Activated CD8-positive, alpha-beta T cell treated with anti-CD3 and anti-CD28 coated beads for 36 hours (primary cell): ENCODE measurements at regions not wholly inside any gene's neighbourhood (a gene's known extent, or its start where the extent isn't known, plus 50 kb on each side); places are given as distances from the start of the nearest gene placed in this dataset.
"Not testable (repeated sequence)": the region's sequence is repeated elsewhere in the genome, so short reads cannot be mapped to it uniquely, and the experiment has no call there.

Experiments used
- ATAC-seq: fragments of 200-7000 bp; cut with Tn5 transposase; one replicate; pipeline ENCODE4 v1.10.0; 2021; ENCODE audit warnings: mild to moderate bottlenecking, moderate library complexity
- CTCF ChIA-PET: fragments of 350-600 bp; sonication (Branson Sonifier 250); formaldehyde crosslinking; loops from one replicate; lab custom pipeline; 2021; ENCODE audit warnings: antibody characterized with exemption; lab: Charles Lee
- POLR2A ChIA-PET: fragments of 350-600 bp; sonication (Branson Sonifier 250); formaldehyde crosslinking; loops from one replicate; lab custom pipeline; 2021; ENCODE audit warnings: antibody characterized with exemption; lab: Charles Lee
- DNase-seq: peaks from one replicate; pipeline ENCODE4 v3.0.0-alpha.2; 2020
- H3K27ac Mint-ChIP-seq: one replicate; pipeline ENCODE4 v1.8.0; 2021; ENCODE audit warnings: mild to moderate bottlenecking, mixed read lengths
- H3K27me3 Mint-ChIP-seq: one replicate; pipeline ENCODE4 v1.8.0; 2021; ENCODE audit warnings: mixed read lengths
- H3K36me3 Mint-ChIP-seq: one replicate; pipeline ENCODE4 v1.8.0; 2021; ENCODE audit warnings: low read depth, mixed read lengths
- H3K4me1 Mint-ChIP-seq: one replicate; pipeline ENCODE4 v1.8.0; 2021; ENCODE audit warnings: low read depth, mixed read lengths
- H3K4me3 Mint-ChIP-seq: one replicate; pipeline ENCODE4 v1.8.0; 2021; ENCODE audit warnings: mild to moderate bottlenecking, moderate library complexity, mixed read lengths
- H3K9me3 Mint-ChIP-seq: one replicate; pipeline ENCODE4 v1.8.0; 2021; ENCODE audit warnings: mixed read lengths
- CTCF ChIP-seq: fragments of 200-600 bp; IDR thresholded peaks from one replicate; pipeline ENCODE4 v1.8.0; 2022; ENCODE audit warnings: antibody characterized with exemption, mild to moderate bottlenecking
- intact Hi-C: fragments of 100-400 bp; cut with micrococcal nuclease; formaldehyde crosslinking; loops from one replicate; pipeline ENCODE4 v1.10.0; 2022

DNA sequence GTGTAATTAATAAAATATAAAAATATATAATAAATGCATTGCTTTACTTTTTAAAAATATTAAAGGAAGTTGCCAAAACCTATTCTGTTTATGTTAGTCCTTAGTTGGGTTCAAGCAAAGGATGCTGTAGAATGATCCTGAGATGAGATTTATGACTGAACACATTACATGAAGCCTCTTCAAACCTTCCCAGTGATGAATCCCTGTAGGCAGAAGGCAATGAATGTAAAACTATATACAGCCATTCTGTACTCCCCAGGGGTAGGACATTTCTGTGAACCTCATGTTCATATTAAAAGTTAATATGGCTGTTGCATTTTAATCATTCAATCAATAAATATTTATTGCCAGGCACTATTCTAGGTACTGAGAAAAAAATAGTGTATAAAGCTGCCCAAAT lies 166.0 kb downstream of the RFPL4B start:
- Mint-ChIP-seq H3K4me3 (no peak overlapping the region), H3K27ac (no peak overlapping the region), H3K36me3 (no peaks in the 10 kb centered on the region), H3K9me3 (no peaks in the 10 kb centered on the region), H3K4me1 (no peaks in the 10 kb centered on the region), H3K27me3 (no peaks in the 10 kb centered on the region)
- DNase-seq = no peak
- CTCF ChIA-PET = no interaction called here
- no peak for ATAC-seq
- POLR2A ChIA-PET = no interaction called here
- intact Hi-C loops = no loop called here
- TF ChIP-seq CTCF = no peak

DNA sequence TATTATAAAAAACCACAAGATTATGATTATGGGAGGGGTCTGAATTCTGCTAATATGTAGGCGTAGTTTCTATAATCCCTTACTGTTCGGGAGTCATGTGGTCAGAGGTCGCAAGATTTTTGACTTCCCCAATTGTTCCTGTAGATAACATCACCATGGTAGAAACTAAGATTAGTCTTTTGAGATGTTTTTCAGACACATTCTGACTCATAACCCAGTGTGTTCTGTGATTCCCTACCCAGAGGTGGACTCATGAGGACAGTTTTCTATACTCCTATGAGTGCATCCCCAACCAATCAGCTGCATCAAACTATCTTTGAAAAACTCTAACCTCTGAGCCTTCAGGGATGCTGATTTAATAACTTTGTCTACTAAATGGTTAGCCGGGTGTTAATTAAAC lies 175.5 kb downstream of the RFPL4B start:
- no peaks in the 10 kb centered on the region for H3K27me3 Mint-ChIP-seq
- DNase-seq = no peak
- no peaks in the 10 kb centered on the region for H3K9me3 Mint-ChIP-seq
- no peak overlapping the region for H3K27ac Mint-ChIP-seq
- POLR2A ChIA-PET = no interaction called here
- no peaks in the 10 kb centered on the region for H3K4me1 Mint-ChIP-seq
- no peak for TF ChIP-seq CTCF
- H3K4me3 Mint-ChIP-seq = no peak overlapping the region
- intact Hi-C loops = no loop called here
- CTCF ChIA-PET = no interaction called here
- ATAC-seq = no peak
- H3K36me3 Mint-ChIP-seq = no peaks in the 10 kb centered on the region

DNA sequence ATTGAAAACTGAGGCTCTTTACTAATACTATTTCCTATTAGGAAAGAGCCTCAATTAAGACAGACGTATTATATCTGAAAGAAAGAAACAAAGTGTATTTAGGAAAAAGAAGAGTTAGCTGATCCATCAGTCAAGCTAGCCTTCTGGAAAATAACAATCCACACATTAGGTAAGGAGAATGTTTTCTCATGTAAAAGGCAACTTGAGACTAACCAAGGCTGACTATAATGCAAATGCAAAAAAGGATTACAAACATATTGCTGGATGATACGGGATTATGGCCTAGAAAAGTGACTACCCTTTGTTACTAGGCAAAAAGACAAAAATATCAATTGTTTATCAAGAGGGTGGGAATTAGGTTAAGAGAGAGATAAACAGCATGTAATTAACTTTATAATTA lies 176.9 kb downstream of the RFPL4B start:
- H3K4me1 Mint-ChIP-seq = no peaks in the 10 kb centered on the region
- H3K27ac Mint-ChIP-seq = no peak overlapping the region
- CTCF ChIA-PET = no interaction called here
- no peak for TF ChIP-seq CTCF
- H3K36me3 Mint-ChIP-seq = no peaks in the 10 kb centered on the region
- no peak overlapping the region for H3K4me3 Mint-ChIP-seq
- intact Hi-C loops = no loop called here
- no peak for DNase-seq
- POLR2A ChIA-PET = no interaction called here
- H3K9me3 Mint-ChIP-seq = no peaks in the 10 kb centered on the region
- no peak for ATAC-seq
- no peaks in the 10 kb centered on the region for H3K27me3 Mint-ChIP-seq

DNA sequence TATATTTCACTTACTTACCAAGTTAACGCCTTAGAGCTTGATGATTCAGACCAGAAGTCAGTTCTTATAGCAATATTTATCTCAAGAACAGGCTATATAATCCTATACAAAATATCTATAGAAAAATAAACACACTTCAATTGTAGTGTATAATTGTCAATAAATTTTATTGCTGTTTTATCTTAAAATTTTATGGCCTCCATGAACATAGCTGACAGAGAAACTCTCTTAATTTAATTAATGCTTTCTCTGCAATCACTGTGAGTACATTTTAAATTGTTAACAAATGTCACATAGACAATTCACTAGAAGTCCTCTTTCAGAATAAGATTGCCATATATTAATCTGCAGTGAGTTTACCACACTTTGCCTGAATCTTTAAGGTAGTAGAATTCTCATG lies 178.6 kb downstream of the RFPL4B start:
- no peaks in the 10 kb centered on the region for H3K27me3 Mint-ChIP-seq
- no peak for ATAC-seq
- POLR2A ChIA-PET = no interaction called here

DNA sequence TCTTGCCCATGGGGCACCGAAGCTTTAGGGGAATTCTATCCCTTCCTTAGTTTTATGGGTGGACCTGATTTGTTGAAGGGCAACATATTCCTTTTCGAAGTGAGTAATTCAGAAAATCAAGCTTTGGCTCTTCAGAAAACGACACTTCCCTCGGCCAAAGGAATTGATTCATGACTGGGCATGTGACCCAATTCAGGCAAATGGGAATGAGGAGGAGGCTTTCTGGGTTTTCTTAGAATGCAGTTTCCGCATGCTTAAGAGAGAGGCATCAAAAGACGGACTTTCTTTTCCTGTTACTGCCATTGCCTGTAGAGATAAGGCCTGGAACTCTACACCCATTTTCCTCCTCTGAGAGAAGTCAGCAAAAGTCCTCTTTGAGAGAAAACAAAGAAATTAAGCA lies 179.5 kb downstream of the RFPL4B start:
- Mint-ChIP-seq H3K4me1 (no peaks in the 10 kb centered on the region), H3K36me3 (no peaks in the 10 kb centered on the region), H3K27me3 (no peaks in the 10 kb centered on the region), H3K9me3 (peaks cover 2% of the 10 kb centered on the region), H3K27ac (no peak overlapping the region), H3K4me3 (no peak overlapping the region)
- DNase-seq (no peak), ATAC-seq (no peak)
- ChIA-PET POLR2A (no interaction called here), CTCF (no interaction called here)
- intact Hi-C loops = no loop called here
- no peak for TF ChIP-seq CTCF

More for the DNA sequence above, 178.6 kb downstream of the RFPL4B start:
- no peaks in the 10 kb centered on the region for H3K4me1 Mint-ChIP-seq
- no peak overlapping the region for H3K27ac Mint-ChIP-seq
- intact Hi-C loops = no loop called here
- CTCF ChIA-PET = no interaction called here
- no peak for DNase-seq
- H3K36me3 Mint-ChIP-seq = no peaks in the 10 kb centered on the region
- H3K4me3 Mint-ChIP-seq = no peak overlapping the region
- no peak for TF ChIP-seq CTCF
- H3K9me3 Mint-ChIP-seq = peaks cover 2% of the 10 kb centered on the region

DNA sequence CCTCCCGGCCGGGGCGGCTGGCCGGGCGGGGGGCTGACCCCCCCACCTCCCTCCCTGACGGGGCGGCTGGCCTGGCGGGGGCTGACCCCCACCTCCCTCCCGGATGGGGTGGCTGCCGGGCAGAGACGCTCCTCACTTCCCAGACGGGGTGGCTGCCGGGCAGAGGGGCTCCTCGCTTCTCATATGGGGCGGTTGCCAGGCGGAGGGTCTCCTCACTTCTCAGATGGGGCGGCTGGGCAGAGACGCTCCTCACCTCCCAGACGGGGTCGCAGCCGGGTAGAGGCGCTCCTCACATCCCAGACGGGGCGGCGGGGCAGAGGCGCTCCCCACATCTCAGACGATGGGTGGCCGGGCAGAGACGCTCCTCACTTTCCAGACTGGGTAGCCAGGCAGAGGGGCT lies 181.2 kb downstream of the RFPL4B start:
- ATAC-seq, intact Hi-C loops: not testable (repeated sequence)

More for the DNA sequence above, 181.2 kb downstream of the RFPL4B start:
- H3K4me3 Mint-ChIP-seq, H3K27ac Mint-ChIP-seq, H3K27me3 Mint-ChIP-seq, H3K4me1 Mint-ChIP-seq, H3K36me3 Mint-ChIP-seq, POLR2A ChIA-PET, CTCF ChIA-PET, H3K9me3 Mint-ChIP-seq, DNase-seq: not testable (repeated sequence)
